Stimulated activated naive CD8-positive, alpha-beta T cell treated with anti-CD3 and anti-CD28 coated beads, Interleukin-15, Interleukin-2, amounts not matched to agents 100 ng/mL and 50 ng/mL, for 24 hours (primary cell): ENCODE measurements at regions not wholly inside any gene's neighbourhood (a gene's known extent, or its start where the extent isn't known, plus 50 kb on each side); places are given as distances from the start of the nearest gene placed in this dataset.

Source experiments
- H3K27ac Mint-ChIP-seq: one replicate; pipeline ENCODE4 v1.8.0; 2021; ENCODE audit warnings: mild to moderate bottlenecking, mixed read lengths
- H3K27me3 Mint-ChIP-seq: one replicate; pipeline ENCODE4 v1.8.0; 2021; ENCODE audit warnings: mixed read lengths
- H3K36me3 Mint-ChIP-seq: one replicate; pipeline ENCODE4 v1.8.0; 2021; ENCODE audit warnings: low read depth, mixed read lengths
- H3K4me1 Mint-ChIP-seq: one replicate; pipeline ENCODE4 v1.8.0; 2021; ENCODE audit warnings: low read depth, mixed read lengths
- H3K4me3 Mint-ChIP-seq: one replicate; pipeline ENCODE4 v1.8.0; 2021; ENCODE audit warnings: mild to moderate bottlenecking, mixed read lengths
- H3K9me3 Mint-ChIP-seq: one replicate; pipeline ENCODE4 v1.8.0; 2021; ENCODE audit warnings: mixed read lengths

DNA sequence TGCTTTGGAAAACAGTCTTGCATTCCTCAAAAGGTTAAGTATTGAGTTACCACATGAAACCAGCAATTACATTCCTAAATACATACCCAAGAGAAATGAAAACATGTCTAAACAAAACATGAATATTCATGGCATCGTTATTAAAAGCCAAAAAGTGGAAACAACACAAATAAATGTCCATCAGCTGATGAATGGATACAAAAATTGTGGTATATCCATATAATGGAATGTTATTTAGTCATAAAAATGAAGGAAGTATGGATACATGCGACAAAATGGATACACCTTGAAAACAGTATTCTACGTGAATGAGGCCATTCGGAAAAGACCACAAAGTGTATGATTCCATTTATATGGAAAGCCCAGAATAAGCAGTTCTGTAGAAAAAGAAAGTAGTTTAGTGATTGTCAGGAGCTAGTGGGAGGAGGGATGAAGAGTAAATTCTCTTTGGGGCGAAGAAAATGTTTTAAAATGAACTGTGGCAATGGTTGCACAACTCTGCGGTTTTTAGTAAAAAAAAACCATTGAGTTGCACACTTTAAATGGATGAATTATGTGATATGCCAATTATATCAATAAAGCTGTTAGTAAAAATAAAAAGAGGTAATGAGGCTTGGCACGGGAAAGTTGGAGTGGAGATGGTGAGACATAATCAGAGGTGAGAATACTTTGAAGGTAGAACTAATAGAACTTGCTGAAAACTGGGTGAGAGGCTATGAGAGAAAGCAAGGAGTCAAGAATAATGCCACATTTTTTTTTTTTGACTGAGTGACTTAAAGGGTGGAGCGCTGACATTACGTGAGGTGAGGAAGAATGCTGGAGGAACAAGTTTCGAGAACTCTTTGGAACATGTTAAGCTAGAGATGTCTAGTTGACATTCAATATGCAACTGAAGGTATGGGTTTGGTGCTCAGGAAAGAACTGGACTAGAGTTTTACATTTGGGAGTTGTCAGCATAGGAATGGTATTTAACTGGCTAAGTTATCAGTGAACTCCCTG lies 194.9 kb upstream of the ZNF608 start:
- peaks cover 16% of the 10 kb centered on the region for H3K9me3 Mint-ChIP-seq
- H3K4me3 Mint-ChIP-seq, result no peak overlapping the region
- no peak overlapping the region for H3K27ac Mint-ChIP-seq
- H3K36me3 Mint-ChIP-seq, result peaks cover 5% of the 10 kb centered on the region
- no peaks in the 10 kb centered on the region for H3K27me3 Mint-ChIP-seq
- no peaks in the 10 kb centered on the region for H3K4me1 Mint-ChIP-seq

GRCh38 chr5:124948062-124948753 lies 201.8 kb upstream of the ZNF608 start:
- H3K9me3 Mint-ChIP-seq, result peaks cover 5% of the 10 kb centered on the region
- H3K36me3 Mint-ChIP-seq, result no peaks in the 10 kb centered on the region
- no peaks in the 10 kb centered on the region for H3K27me3 Mint-ChIP-seq
- H3K27ac Mint-ChIP-seq, result no peak overlapping the region
- no peak overlapping the region for H3K4me3 Mint-ChIP-seq
- peaks cover 14% of the 10 kb centered on the region for H3K4me1 Mint-ChIP-seq

DNA sequence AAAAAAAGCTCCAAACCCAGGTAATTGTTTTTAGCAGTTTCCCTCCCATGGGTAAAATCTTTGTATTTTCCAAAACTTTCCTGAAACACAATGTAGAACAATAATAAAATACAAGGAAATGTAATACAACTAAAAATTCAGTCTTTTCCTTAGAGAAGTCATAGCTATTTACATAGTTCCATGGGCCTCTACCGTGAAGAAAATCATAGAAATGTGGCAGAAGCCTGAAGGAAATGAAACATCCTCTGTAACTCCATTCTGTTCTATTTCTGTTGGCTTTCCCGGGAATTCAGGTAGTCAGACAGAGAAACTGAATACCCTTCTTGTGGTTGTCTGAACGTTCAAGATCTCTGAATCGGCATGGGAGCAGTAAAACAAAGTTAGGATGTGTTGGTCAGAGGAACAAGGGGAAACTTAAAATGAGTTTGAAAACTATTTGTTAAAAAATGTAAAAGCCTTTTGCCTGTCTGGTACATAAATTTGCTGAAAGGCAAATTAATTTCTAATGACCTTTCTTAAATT lies 202.4 kb upstream of the ZNF608 start:
- Mint-ChIP-seq H3K4me3 (no peak overlapping the region), H3K27me3 (no peaks in the 10 kb centered on the region), H3K9me3 (peaks cover 5% of the 10 kb centered on the region), H3K36me3 (no peaks in the 10 kb centered on the region), H3K4me1 (peaks cover 14% of the 10 kb centered on the region), H3K27ac (no peak overlapping the region)

- no peaks in the 10 kb centered on the region for H3K27me3 Mint-ChIP-seq
- H3K36me3 Mint-ChIP-seq, result no peaks in the 10 kb centered on the region
- no peak overlapping the region for H3K27ac Mint-ChIP-seq
- no peak overlapping the region for H3K4me3 Mint-ChIP-seq
- peaks cover 5% of the 10 kb centered on the region for H3K9me3 Mint-ChIP-seq
- H3K4me1 Mint-ChIP-seq, result peaks cover 14% of the 10 kb centered on the region
Observed at GRCh38 chr5:124949862-124950261, 203.4 kb upstream of the ZNF608 start.

GRCh38 chr5:124951105-124951504 lies 204.7 kb upstream of the ZNF608 start:
- H3K27me3 Mint-ChIP-seq, result no peaks in the 10 kb centered on the region
- H3K4me3 Mint-ChIP-seq, result no peak overlapping the region
- H3K27ac Mint-ChIP-seq, result peak overlapping the region; percentile 12
- peaks cover 14% of the 10 kb centered on the region for H3K4me1 Mint-ChIP-seq
- no peaks in the 10 kb centered on the region for H3K36me3 Mint-ChIP-seq
- peaks cover 5% of the 10 kb centered on the region for H3K9me3 Mint-ChIP-seq

DNA sequence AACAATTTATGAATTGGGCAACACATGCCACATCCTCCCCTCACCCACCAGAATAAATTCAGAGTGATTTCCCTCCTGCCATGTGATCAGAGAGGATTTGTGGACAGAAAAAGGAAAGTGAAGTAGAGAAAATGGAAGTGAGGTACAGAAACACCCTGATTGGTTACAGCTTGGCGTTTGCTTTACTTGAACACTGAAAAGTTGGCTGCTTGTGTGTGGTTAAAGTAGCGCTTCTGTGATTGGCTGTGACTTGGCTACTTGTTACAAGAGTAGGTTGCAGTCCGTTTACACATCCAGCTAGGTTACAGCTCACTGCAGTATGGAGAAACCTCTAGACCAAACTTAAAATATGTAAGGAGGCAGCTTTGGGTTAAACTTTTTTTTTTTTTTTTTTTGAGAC lies 205.2 kb upstream of the ZNF608 start:
- Mint-ChIP-seq H3K4me1 (peaks cover 14% of the 10 kb centered on the region), H3K27me3 (no peaks in the 10 kb centered on the region), H3K4me3 (no peak overlapping the region), H3K9me3 (peaks cover 5% of the 10 kb centered on the region), H3K27ac (peak overlapping the region; percentile 61), H3K36me3 (no peaks in the 10 kb centered on the region)

DNA sequence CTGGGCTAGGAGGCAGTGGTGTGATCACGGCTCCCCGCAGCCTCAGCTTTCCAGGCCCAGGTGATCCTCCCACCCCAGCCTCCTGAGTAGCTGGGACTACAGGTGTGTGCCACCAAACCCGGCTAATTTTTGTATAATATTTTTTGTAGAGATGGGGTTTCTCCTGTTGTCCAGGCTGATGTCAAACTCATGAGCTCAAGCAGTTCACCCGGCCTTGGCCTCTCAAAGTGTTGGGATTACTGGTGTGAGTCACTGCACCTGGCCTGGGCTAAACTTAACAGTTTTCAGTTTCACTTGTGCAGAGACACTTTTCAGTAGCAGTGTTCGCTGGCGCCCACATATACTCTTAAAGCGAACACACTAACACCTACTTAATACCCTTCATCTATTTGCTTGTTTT lies 205.6 kb upstream of the ZNF608 start:
- no peak overlapping the region for H3K27ac Mint-ChIP-seq
- H3K4me3 Mint-ChIP-seq, result no peak overlapping the region
- no peaks in the 10 kb centered on the region for H3K27me3 Mint-ChIP-seq
- H3K4me1 Mint-ChIP-seq, result peaks cover 14% of the 10 kb centered on the region
- H3K9me3 Mint-ChIP-seq, result peaks cover 5% of the 10 kb centered on the region
- H3K36me3 Mint-ChIP-seq, result no peaks in the 10 kb centered on the region

- H3K4me3 Mint-ChIP-seq, result no peak overlapping the region
- H3K27me3 Mint-ChIP-seq, result no peaks in the 10 kb centered on the region
- H3K27ac Mint-ChIP-seq, result peak overlapping the region; percentile 36
- peaks cover under 1% of the 10 kb centered on the region for H3K9me3 Mint-ChIP-seq
- H3K4me1 Mint-ChIP-seq, result peaks cover 14% of the 10 kb centered on the region
- H3K36me3 Mint-ChIP-seq, result no peaks in the 10 kb centered on the region
Observed at GRCh38 chr5:124952566-124952965, 206.1 kb upstream of the ZNF608 start.

DNA sequence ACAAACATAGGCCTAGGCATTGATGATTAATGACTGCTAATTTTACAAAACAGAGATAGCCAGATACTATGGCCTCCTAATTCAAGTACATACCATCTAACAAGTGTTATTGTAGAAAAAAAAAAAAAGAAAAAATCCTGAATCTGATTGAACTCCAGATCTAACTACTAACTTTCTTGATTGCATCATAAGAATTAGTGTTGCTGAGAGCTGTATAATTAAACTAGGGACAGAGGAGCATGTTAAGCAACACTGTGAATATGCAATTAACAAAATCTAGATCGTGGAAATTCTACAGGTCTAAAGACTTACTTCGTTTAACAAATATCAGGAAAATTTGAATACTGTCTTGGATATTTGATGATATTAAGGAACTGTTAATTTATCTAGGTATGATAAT lies 208.3 kb upstream of the ZNF608 start:
- Mint-ChIP-seq H3K27ac (no peak overlapping the region), H3K4me1 (peaks cover 8% of the 10 kb centered on the region)

DNA sequence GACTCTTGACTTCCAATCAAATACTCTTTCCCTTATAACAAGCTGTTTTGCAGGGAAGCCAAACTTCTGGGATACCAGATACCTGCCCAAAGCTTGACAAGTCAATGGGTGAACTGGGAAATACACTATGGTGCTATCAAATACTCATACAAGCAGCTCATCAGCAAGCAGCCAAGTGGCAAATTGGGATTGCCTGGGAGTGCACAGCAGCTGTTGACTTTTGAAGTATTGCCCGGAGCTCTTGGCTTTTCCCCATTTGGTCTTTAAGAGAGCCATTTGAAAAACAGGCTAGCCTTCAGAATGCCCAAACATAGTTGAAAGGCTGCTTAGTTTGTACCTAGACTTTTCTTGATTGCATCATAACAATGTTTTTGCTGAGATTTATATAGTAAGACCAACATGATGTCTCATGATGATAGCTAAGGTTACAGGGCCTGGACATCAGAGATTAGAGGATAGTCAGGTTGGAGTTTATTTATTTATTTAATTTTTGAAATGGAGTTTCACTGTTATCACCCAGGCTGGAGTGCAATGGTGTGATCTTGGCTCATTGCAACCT lies 210.1 kb upstream of the ZNF608 start:
- H3K4me3 Mint-ChIP-seq, result no peak overlapping the region
- no peaks in the 10 kb centered on the region for H3K27me3 Mint-ChIP-seq
- peaks cover 6% of the 10 kb centered on the region for H3K4me1 Mint-ChIP-seq
- H3K27ac Mint-ChIP-seq, result no peak overlapping the region
- H3K9me3 Mint-ChIP-seq, result peaks cover 3% of the 10 kb centered on the region
- H3K36me3 Mint-ChIP-seq, result no peaks in the 10 kb centered on the region

More for the DNA sequence above, 208.3 kb upstream of the ZNF608 start:
- no peaks in the 10 kb centered on the region for H3K27me3 Mint-ChIP-seq
- H3K4me3 Mint-ChIP-seq, result no peak overlapping the region
- no peaks in the 10 kb centered on the region for H3K9me3 Mint-ChIP-seq
- H3K36me3 Mint-ChIP-seq, result no peaks in the 10 kb centered on the region

DNA sequence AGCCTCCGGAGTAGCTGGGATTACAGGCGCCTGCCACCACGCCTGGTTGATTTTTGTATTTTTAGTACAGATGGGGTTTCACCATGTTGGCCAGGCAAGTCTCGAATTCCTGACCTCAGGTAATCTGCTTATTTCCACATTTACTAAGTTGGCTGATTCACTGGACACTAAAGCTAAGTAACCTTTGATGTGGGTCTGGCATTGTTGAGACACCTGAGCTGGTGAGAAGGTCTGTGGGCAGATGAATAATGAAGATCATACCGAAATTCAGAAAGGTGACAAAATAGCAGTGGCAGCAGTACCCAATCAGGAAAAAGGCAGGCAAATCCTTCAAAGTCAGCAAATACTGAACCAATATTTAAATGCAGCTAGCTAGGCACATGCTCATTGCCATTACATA lies 210.6 kb upstream of the ZNF608 start:
- H3K36me3 Mint-ChIP-seq, result no peaks in the 10 kb centered on the region
- H3K4me1 Mint-ChIP-seq, result peaks cover 5% of the 10 kb centered on the region
- peaks cover 3% of the 10 kb centered on the region for H3K9me3 Mint-ChIP-seq
- H3K27me3 Mint-ChIP-seq, result no peaks in the 10 kb centered on the region
- no peak overlapping the region for H3K27ac Mint-ChIP-seq
- no peak overlapping the region for H3K4me3 Mint-ChIP-seq

- Mint-ChIP-seq H3K4me3 (no peak overlapping the region), H3K27me3 (no peaks in the 10 kb centered on the region), H3K4me1 (no peaks in the 10 kb centered on the region), H3K36me3 (no peaks in the 10 kb centered on the region), H3K9me3 (peaks cover 3% of the 10 kb centered on the region), H3K27ac (no peak overlapping the region)
Observed at GRCh38 chr5:124960266-124960665, 213.8 kb upstream of the ZNF608 start.

DNA sequence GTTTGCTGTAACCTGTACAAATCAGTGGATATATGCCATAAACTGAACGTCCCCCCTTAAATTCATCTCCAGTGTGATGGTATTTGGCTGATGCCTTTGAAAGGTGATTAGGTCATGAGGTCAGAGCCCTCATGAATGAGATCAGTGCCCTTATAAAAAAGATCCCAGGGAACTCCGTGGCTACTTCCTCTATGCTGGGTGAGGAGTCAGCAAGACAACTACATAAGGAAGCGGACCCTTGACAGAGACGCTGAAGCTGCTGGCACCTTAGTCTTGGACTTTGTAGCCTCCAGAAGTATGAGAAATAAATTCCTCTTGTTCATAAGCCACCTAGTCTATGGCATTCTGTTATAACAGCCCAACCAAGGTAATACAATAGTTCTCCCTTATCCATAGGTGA lies 215.1 kb upstream of the ZNF608 start:
- Mint-ChIP-seq H3K27me3 (no peaks in the 10 kb centered on the region), H3K4me1 (no peaks in the 10 kb centered on the region), H3K27ac (no peak overlapping the region), H3K36me3 (no peaks in the 10 kb centered on the region), H3K4me3 (no peak overlapping the region), H3K9me3 (peaks cover 3% of the 10 kb centered on the region)

- Mint-ChIP-seq H3K9me3 (peaks cover 3% of the 10 kb centered on the region), H3K27ac (no peak overlapping the region), H3K4me3 (no peak overlapping the region), H3K4me1 (no peaks in the 10 kb centered on the region), H3K36me3 (no peaks in the 10 kb centered on the region), H3K27me3 (no peaks in the 10 kb centered on the region)
Observed at GRCh38 chr5:124962111-124962510, 215.7 kb upstream of the ZNF608 start.

GRCh38 chr5:124962735-124963134 lies 216.3 kb upstream of the ZNF608 start:
- Mint-ChIP-seq H3K27ac (no peak overlapping the region), H3K4me3 (no peak overlapping the region), H3K27me3 (no peaks in the 10 kb centered on the region), H3K36me3 (no peaks in the 10 kb centered on the region), H3K4me1 (no peaks in the 10 kb centered on the region), H3K9me3 (peaks cover 3% of the 10 kb centered on the region)
